ENCODE measurements at regions not wholly inside any gene's neighbourhood (a gene's known extent, or its start where the extent isn't known, plus 50 kb on each side); places are given as distances from the start of the nearest gene placed in this dataset.

DNA sequence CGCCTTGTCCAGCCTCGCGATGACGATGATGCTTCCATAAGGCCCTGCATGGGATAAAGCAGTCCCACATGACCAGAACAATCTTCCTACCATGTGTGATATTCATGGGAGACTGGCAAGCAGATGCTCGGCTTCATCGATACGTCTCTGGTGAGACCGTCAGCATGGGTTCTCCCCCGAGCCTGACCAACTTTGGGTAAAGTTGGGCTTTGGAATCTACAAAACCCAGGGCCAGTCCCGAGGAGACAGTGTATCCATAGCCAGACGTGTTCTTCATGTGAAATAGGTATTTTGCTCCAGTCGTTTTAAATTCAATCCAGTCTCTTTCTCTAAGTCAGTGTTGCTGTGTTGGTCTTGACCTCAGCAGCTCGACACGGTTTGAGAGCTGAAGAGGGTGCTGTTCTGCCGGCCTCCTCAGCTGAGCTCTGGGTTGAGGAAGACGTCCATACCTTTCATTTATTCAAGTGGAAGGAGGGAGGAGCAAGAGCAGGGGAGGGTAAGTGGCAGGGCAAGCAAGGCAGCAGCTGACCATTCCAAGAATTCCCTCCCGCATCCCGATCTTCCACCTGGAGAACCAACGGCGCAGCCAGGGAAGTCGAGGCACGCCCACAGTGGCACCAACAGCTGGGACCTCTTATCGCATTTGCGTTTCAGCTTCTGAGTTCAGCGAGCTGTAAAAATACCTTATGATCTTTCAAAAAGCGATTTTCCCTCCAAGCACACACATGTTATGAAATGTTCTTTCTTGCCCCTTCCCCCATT lies 64.0 kb upstream of the THBS2 start:
- no peak for TF ChIP-seq POLR2A (IDR thresholded peaks at IDR 0.05; ENCODE audit: low read depth)
- TF ChIP-seq CTCF (IDR thresholded peaks at IDR 0.05), result no peak
- no peak for TF ChIP-seq EP300 (IDR thresholded peaks at IDR 0.05)
- TF ChIP-seq POLR2AphosphoS5 (IDR thresholded peaks at IDR 0.05), result no peak

Data from esophagus muscularis mucosa (tissue), 4 donors.